A673 (cell line): ENCODE measurements at regions not wholly inside any gene's neighbourhood (a gene's known extent, or its start where the extent isn't known, plus 50 kb on each side); places are given as distances from the start of the nearest gene placed in this dataset.

Experiments used
- BruUV-seq: library from RNA; stranded (reverse); fragments of 400-500 nt; replicated peaks from 2 replicates; lab custom pipeline; 2021; lab: Mats Ljungman, UMichigan
- CTCF ChIA-PET: fragments of 300-600 bp; sonication (Branson Sonifier 250); formaldehyde crosslinking; loops from one replicate; lab custom pipeline; 2022; ENCODE audit warnings: antibody characterized with exemption; lab: Charles Lee
- POLR2A ChIA-PET: fragments of 300-600 bp; sonication (Branson Sonifier 250); formaldehyde crosslinking; loops from one replicate; lab custom pipeline; 2022; ENCODE audit warnings: antibody characterized with exemption; ENCODE audit not compliant: low non-redundant PET; lab: Charles Lee
- DNase-seq: peaks from one replicate; pipeline ENCODE4 v3.0.0-alpha.2; 2015; ENCODE audit warnings: low spot score
- H3K27ac ChIP-seq: fragments of 200-600 bp; sonication (generic); 2 replicates; pipeline ENCODE4 v1.5.1; 2016; ENCODE audit warnings: mixed run types, low read depth, mild to moderate bottlenecking, mixed read lengths, antibody characterized with exemption, low read length; ENCODE audit not compliant: poor library complexity, severe bottlenecking
- H3K27me3 ChIP-seq: fragments of 200-600 bp; sonication (generic); replicated peaks from 2 replicates; pipeline ENCODE4 v1.6.1; 2017; ENCODE audit warnings: mixed run types, low read depth, mild to moderate bottlenecking, mixed read lengths, antibody characterized with exemption, low read length; ENCODE audit not compliant: insufficient read depth, poor library complexity
- H3K36me3 ChIP-seq: fragments of 200-600 bp; sonication (generic); 2 replicates; pipeline ENCODE4 v1.6.1; 2016; ENCODE audit warnings: mixed run types, mild to moderate bottlenecking, mixed read lengths, antibody characterized with exemption, low read length; ENCODE audit not compliant: insufficient read depth, poor library complexity, severe bottlenecking
- H3K4me1 ChIP-seq: fragments of 200-600 bp; sonication (generic); 2 replicates; pipeline ENCODE4 v1.6.1; 2017; ENCODE audit warnings: mixed run types, mild to moderate bottlenecking, mixed read lengths, antibody characterized with exemption, low read length; ENCODE audit not compliant: insufficient read depth, poor library complexity, severe bottlenecking
- H3K4me3 ChIP-seq: fragments of 200-600 bp; sonication (generic); 2 replicates; pipeline ENCODE4 v1.5.1; 2016; ENCODE audit warnings: low read depth, mixed run types, mild to moderate bottlenecking, mixed read lengths, low read length; ENCODE audit not compliant: poor library complexity, severe bottlenecking
- H3K9me3 ChIP-seq: fragments of 200-600 bp; sonication (generic); 2 replicates; pipeline ENCODE4 v1.6.1; 2016; ENCODE audit warnings: mixed run types, low read depth, mild to moderate bottlenecking, mixed read lengths, antibody characterized with exemption, low read length; ENCODE audit not compliant: poor library complexity, severe bottlenecking
- CTCF ChIP-seq: fragments of 300-800, 200-600 bp; sonication (generic); conservative IDR thresholded peaks from 2 replicates; pipeline ENCODE4 v1.5.1; 2017; ENCODE audit warnings: low read depth, mild to moderate bottlenecking, antibody characterized with exemption, low read length, moderate library complexity, mixed read lengths
- EZH2 ChIP-seq: fragments of 200-600 bp; sonication (generic); IDR thresholded peaks from 2 replicates; pipeline ENCODE4 v1.6.1; 2017; ENCODE audit warnings: borderline replicate concordance, low read depth, mild to moderate bottlenecking, mixed read lengths, antibody characterized with exemption, low read length; ENCODE audit not compliant: poor library complexity, severe bottlenecking
- intact Hi-C: fragments of 100-400 bp; cut with micrococcal nuclease; formaldehyde crosslinking; loops from one replicate; pipeline ENCODE4 v1.10.0; 2022; ENCODE audit not compliant: unreplicated experiment

DNA sequence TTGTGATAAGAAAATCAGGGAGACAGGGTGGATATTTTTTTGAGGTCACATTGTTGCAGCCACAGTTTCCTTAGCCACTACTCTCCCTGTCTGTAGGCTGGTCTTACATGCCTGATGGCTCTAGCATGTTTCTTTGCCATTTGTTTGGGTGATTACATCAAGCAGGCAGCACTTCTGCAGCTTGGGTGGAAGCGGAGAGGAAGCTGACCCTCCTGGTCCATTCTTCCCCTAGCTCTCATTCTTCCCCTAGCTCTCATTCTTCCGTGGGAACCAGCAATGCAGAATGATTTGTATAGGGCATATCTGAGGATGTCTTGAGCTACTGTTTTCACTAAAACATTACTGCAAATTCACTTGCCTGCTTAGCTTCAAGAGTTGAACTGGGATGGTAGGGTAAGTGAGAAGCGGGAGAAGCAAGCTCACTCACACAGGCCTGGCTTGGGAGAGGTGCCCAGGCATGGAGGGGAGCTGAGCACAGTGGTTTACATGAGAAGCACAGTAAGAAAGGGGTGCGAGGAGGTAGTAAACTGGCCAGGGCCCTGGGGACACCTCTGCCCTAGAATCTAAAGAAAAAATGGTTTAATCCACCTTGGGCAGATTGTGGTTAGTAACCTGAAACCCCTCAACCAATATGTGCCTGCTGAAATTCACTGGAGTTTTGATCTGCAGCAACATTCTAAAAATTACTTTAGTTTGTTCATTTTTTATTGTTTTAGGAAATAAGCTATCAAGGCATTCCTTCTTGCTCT is 538.9 kb downstream of the RFC3 start:
- DNase-seq, result no peak
- no peaks in the 10 kb centered on the region for H3K36me3 ChIP-seq
- no peaks in the 10 kb centered on the region for H3K4me1 ChIP-seq
- H3K27ac ChIP-seq, result no peak overlapping the region
- H3K4me3 ChIP-seq, result no peak overlapping the region
- CTCF ChIA-PET, result no interaction called here
- POLR2A ChIA-PET, result interaction anchor here (0.6 to 0.7 kb wide), 2 partner anchors 9 to 220 kb away, joined by 3 to 4 read pairs; no protein-coding TSS in a partner anchor
- no TSS peak for BruUV-seq
- intact Hi-C loops, result no loop called here
- no peaks in the 10 kb centered on the region for H3K9me3 ChIP-seq
- H3K27me3 ChIP-seq, result no peaks in the 10 kb centered on the region
- TF ChIP-seq CTCF, result no peak
- no peak for TF ChIP-seq EZH2

DNA sequence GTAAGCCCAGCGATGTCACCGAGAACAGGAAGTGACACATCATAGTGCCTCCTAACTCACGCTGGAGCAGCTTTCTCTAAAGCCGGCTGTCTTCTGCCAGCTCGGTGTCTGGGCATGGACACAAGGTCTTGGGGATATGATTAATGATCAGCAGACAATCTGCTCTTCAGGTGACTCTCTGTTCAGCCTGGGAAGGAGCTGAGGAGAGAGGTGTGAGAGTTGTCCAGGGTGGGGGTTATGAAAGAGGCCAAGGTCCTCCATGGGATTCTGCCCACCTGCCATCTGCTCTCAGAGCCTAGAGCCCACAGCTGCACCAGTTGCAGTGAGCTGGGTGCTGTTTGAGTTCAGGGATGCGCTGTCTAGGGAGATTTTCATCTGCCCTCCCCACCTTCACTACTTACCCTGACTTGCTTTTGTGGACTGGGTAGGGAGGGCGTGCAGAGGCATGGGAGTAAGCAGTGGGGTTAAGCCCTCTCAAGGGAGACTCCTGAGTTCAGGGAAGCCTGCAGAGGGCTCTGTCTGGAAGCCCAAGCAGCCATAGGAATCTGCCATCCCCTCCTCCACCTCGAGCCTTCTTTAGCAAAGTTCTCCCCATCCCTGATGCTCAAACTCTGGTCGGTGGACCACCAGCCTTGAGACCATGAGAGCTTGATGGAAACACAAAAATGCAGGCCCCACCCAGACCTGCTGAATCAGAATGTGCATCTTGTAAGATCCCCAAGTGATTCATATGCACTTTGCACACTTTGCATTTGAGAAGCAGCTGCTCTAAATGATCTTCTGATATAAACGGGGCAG is 539.7 kb downstream of the RFC3 start:
- no peaks in the 10 kb centered on the region for H3K27me3 ChIP-seq
- peak; percentile 45 for DNase-seq
- H3K4me3 ChIP-seq, result no peak overlapping the region
- H3K9me3 ChIP-seq, result no peaks in the 10 kb centered on the region
- no peaks in the 10 kb centered on the region for H3K36me3 ChIP-seq
- BruUV-seq, result no TSS peak
- intact Hi-C loops, result no loop called here
- H3K27ac ChIP-seq, result no peak overlapping the region
- POLR2A ChIA-PET, result interaction anchor here (0.6 to 0.7 kb wide), 2 partner anchors 8 to 219 kb away, joined by 3 to 4 read pairs; no protein-coding TSS in a partner anchor
- no peaks in the 10 kb centered on the region for H3K4me1 ChIP-seq
- CTCF ChIA-PET, result no interaction called here
- TF ChIP-seq EZH2 (no peak), CTCF (no peak)

DNA sequence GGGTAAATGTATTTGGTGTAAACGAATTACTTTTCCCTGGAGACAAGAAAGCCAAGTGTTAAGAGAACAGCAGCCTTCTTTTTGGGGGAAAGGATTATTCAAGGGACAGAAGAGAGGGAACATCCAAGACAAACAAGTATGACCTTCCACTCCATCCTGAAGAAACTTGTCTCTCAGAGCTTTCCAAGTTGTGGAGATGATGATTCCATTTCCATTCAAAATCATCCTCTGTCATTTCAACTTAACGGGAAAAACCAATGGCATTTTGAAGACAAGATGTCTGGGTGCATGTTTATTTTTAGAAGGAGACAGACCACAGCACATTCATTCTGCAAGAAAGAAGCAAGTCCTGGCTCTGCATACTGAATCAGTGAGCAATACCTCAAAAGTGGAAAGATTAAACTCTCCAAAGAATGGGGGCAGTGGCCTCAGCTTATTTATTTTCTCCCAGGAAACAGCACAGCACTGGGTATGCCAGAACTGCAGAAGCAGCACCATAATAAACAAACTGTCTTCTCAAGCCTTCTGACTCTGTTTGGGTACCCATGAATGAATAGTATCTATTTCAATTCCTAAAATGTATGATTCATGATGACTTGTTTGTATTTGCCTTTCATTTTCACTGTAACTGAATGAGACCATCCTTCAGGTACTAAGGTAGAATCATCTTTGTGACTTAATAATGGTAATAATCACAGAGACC is 541.0 kb downstream of the RFC3 start:
- intact Hi-C loops, result no loop called here
- Histone ChIP-seq H3K9me3 (no peaks in the 10 kb centered on the region), H3K36me3 (no peaks in the 10 kb centered on the region), H3K27me3 (no peaks in the 10 kb centered on the region), H3K4me3 (no peak overlapping the region), H3K27ac (no peak overlapping the region), H3K4me1 (no peaks in the 10 kb centered on the region)
- no peak for DNase-seq
- BruUV-seq, result no TSS peak
- TF ChIP-seq CTCF, result no peak
- no peak for TF ChIP-seq EZH2
- CTCF ChIA-PET, result no interaction called here
- POLR2A ChIA-PET, result no interaction called here
